HUDEP-2 (cell line): ENCODE measurements at regions not wholly inside any gene's neighbourhood (a gene's known extent, or its start where the extent isn't known, plus 50 kb on each side); places are given as distances from the start of the nearest gene placed in this dataset.
"Not testable (repeated sequence)": the region's sequence is repeated elsewhere in the genome, so short reads cannot be mapped to it uniquely, and the experiment has no call there.

Source experiments
- DNase-seq, 76 experiments: peaks; one replicate each; lab custom pipeline; 2025; ENCODE audit not compliant: unreplicated experiment in 76 of 76; lab: John Stamatoyannopoulos, UW

DNA sequence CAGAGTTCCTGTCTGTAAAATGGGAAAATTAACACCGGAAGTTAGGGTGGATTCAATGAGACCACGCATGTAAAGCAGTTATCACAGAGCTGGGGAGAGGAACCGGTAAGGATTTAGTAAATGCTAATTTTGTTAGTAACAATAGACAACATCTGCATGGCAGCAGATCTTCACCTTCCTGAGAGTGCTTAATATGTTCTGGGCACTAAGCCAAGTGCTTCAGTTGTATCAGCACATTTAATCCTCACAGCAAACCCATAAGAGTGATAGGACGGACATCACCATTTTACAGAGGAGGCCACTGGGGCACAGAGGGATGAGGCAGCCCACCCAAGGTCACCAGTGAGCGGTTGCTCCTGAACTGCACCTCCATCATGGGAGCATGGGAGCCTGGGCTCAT lies 189.4 kb downstream of the WNT5A start:
- no peak for DNase-seq

DNA sequence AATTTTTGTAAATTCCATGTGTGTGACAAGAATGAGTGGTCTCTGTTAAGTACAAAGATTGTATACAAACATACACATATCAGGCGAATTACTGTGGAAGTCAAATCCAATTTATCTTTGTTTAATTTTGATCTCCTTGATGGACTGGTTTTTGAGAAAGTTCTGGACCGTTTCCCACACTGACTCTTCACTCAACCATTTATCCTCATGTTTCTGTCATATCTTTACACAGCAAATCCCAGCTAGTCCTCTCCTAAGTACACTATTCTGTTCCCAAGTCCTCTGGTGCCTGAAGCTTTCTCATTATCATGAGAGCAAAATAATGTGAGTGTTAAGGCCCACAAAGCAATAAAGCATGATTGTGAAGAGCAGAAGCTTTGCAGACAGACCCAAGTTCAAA lies 189.9 kb downstream of the WNT5A start:
- DNase-seq, result no peak

GRCh38 chr3:55296791-55297190 lies 190.3 kb downstream of the WNT5A start:
- DNase-seq, result no peak

DNA sequence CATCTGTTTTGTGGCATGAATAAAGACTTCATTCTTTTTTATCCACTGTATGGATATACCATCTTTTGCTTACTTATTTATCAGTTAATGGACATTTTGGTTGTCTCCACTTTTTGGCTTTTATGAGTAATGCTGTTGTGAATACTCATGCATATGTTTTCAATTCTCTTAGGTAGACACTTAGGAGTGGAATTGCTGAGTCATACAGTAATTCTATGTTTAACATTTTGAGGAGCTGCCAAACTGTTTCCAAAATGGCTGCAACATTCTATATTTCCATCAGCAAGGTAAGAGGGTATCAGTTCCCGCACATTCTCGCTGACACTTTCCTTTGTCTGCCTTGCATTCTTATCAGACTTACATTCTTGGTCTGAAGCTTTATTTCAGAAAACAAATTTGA lies 191.1 kb downstream of the WNT5A start:
- no peak for DNase-seq

- DNase-seq, result no peak
Observed at GRCh38 chr3:55294557-55294956, 192.5 kb downstream of the WNT5A start.

DNA sequence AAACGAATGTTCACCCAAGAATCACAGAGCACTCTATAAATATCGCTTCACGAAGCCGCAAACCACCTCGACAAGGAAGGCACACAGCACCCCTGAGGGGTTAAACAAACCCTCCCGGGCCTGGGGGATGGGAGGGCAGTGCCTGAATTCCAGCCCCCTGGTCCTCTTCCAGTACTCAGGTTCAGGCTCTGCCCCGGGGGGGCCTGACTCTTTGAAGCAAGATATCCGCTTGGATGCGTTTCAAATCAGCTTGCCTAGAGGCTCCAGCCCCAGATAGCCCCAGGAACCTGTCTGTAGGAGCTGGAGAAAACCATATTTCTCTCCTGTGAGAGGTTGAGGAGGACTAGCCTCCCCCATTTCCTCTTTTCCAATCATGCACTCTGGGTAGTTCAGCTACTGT lies 194.7 kb downstream of the WNT5A start:
- DNase-seq, result no peak

DNA sequence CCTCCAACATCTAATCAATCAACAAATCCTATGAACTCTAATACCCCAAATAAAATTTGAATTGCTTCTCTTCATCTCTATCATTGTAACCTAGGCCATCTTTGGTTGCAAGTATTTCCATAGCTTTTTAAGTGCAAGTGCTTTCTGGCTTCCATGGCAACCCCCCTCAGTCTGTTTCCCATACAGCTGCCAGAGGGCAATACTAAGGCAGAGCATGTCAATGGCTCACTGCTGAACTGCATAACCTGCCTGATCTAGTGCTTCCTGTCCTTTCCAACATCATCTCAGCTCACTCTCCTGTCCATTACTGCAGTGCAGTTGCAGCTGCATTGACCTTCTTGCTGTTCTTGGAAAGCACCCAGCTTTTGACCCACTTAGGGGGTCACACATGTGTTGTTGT lies 198.4 kb downstream of the WNT5A start:
- DNase-seq, result no peak

- no peak for DNase-seq
Observed at GRCh38 chr3:55286693-55287092, 200.4 kb downstream of the WNT5A start.

- no peak for DNase-seq
Observed at GRCh38 chr3:55285156-55285555, 201.9 kb downstream of the WNT5A start.

DNA sequence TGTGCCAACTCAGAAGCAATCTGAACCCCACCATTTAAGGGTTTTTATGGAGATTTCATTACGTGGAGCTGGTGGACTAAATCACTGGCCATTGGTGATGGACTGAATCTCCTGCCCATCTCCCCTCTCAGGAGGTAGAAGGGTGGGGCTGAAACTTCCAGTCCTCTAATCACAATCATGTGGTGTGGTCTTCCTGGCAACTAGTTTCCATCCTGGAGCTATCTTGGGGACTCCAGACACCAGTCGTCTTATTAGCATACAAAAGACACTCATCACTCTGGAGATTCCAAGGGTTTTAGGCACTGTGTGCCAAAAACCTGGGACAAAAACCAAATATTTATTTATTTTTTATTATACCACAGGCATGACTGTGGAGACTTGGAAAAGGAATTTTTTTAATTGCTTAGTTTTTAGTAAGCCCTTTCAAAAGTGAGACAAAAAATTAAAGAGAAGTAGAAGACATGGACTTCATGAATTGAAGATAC lies 203.6 kb downstream of the WNT5A start:
- DNase-seq, result no peak

- no peak for DNase-seq
Observed at GRCh38 chr3:55282994-55283393, 204.1 kb downstream of the WNT5A start.

DNA sequence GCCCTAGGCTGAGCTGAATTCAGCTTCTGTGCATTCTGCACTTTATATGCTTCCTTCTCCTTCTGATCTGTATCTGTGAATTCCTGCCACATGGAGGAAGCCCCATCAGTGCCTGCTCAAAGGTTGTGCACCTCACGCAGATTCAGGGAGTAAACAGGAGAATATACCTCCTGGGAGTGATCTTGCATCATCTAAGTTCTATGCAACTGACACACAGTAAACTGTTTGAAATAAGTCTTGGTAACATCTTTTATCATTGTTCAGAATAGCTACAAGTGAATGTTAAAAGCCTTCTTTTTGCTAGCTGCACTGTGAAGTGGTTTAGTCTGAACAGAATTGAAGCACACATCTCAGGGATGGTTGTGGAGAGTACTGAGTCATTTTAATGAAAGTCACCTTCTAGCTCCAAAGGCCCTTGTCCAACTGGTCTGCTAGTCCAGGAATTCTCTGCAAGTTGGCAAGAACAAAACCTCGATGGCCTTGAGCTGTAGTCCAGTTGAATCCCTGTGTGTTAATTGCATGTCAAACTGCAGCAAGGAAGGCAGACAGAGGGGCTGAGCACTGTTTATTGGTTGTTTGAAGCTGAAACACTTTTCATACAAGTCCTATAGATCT lies 215.0 kb downstream of the WNT5A start:
- DNase-seq, result no peak

GRCh38 chr3:55271549-55271948 lies 215.6 kb downstream of the WNT5A start:
- DNase-seq, result no peak

DNA sequence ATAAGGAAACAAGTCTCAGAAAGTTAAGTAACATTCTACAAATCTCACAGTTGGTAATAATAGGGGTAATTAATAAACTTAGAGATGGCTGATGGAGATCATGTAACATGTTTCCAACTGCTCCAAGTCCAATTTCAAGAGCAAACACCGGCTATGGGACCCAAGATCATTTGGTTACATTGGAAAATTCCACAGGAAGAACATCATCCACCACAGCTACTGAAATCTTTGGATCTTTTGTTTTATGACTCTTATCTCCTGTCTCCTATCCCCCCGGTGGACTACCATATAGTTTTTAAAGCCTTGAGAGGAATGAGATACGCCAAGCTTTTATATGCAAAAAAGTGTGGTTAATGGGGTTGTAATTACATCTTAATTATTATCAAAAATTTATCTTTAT lies 216.1 kb downstream of the WNT5A start:
- no peak for DNase-seq

DNA sequence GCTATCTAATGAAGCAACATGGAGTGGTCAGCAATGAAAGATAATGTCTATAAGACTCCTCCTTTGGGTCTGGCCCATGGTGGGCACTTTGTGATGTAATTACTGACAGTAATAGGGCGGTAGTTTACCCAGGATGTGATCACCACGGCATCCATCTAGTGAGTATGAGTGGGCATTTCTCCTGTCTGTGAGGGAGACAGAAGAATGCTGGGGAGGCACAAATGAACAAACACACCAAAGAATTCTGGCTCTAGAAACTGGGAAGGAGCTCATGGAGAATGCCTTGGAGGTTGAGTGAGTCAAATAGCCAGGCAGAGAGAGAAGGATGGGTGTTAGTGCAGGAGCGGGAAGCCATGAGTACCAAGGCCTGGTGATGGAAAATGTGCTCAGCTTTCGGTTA lies 217.5 kb downstream of the WNT5A start:
- no peak for DNase-seq

- no peak for DNase-seq
Observed at GRCh38 chr3:55269096-55269495, 218.0 kb downstream of the WNT5A start.

- no peak for DNase-seq
Observed at GRCh38 chr3:55267206-55267930, 219.7 kb downstream of the WNT5A start.

- DNase-seq, result no peak
Observed at GRCh38 chr3:55264919-55265318, 222.2 kb downstream of the WNT5A start.

DNA sequence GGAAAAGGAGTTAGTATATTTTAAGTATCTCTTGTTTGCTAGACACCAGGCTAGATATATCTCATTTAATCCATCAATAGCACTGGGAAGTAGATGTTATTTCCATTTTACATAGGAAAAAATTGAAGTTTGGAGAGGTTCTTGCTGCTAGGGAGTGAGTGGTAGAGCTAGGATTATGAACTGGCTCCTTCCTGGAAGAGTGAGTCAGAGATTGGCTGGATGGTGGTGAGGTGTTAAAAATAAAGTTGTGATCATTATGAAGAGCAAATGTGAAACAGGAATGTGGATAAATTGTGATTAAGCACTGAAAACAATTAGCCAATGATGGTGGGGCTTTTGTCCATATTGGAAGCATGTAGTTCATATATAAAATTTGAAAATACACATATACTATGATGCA lies 234.2 kb downstream of the WNT5A start:
- no peak for DNase-seq

GRCh38 chr3:55249156-55249555 lies 237.9 kb downstream of the WNT5A start:
- DNase-seq, result not testable (repeated sequence)

DNA sequence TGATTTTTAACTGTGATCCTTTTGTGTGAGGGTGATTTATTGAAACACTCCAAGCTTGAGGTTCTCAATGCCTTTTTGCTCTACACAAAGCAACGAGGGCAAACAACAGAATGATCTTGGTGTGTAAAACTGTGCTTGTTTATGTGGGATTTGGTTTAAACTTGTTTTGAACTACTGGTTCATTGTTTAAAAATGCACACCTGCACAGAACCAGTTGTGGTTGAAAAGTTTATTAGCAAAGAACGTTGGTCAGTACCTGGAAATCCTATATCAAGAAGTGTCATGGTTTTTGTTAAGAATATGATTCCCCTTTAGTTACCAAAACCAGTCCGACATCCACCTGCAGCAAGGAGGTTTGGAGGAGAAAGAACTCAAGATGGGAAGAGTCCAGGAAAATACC lies 239.4 kb downstream of the WNT5A start:
- DNase-seq, result no peak

GRCh38 chr3:55246033-55246432 lies 241.1 kb downstream of the WNT5A start:
- no peak for DNase-seq

DNA sequence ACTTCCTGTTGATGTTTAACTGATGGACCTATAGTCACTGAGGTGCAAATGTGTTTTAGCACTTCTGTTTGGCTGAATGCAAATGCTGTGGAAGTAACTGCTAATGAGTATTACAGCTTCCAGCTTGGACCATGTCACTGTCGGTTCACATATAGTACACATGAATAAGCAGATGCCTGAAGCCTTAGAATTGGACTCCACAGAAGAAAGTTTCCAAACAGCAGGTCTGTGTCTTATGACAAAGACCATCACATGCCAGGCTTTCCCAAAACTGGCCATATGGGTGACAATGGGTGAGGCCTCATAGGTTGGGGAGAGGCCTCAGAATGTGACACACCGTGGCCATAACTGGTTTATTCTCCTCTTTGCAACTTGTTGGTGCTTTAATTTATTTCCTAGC lies 241.8 kb downstream of the WNT5A start:
- no peak for DNase-seq
